GM10266 (cell line): ENCODE measurements at regions not wholly inside any gene's neighbourhood (a gene's known extent, or its start where the extent isn't known, plus 50 kb on each side); places are given as distances from the start of the nearest gene placed in this dataset.

Experiments used
- DNase-seq: peaks from one replicate; pipeline ENCODE4 v3.0.0; 2012; ENCODE audit errors: extremely low spot score
- TF ChIP-seq, protein P1 (sequence below): IDR thresholded peaks from 2 replicates; pipeline ENCODE4 v1.5.1; 2012; ENCODE audit warnings: mild to moderate bottlenecking, low read depth; ENCODE audit not compliant: control insufficient read depth, insufficient read depth; ENCODE audit errors: missing control alignments

DNA sequence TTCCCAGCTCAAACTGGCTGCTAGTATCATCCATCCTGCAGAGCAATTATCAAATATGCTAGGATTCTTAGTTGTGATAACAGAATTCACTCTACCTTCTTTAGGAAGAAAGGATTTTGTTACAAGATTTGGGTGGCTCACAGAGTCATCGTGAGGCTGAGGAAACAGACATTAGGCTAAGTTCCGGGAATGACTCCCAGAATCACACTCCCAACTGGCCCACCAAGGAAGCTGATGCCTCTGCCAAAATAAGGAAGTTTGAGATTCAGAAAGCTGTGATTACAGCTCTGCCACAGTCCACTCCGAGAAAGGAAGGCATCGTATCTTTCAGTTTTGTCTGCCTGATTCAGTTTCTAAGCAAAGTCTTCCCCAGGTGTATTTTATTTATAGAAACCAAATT, 50.6 kb upstream of the LYPLAL1 start:
- no peak for DNase-seq
- TF ChIP-seq, protein P1, sequence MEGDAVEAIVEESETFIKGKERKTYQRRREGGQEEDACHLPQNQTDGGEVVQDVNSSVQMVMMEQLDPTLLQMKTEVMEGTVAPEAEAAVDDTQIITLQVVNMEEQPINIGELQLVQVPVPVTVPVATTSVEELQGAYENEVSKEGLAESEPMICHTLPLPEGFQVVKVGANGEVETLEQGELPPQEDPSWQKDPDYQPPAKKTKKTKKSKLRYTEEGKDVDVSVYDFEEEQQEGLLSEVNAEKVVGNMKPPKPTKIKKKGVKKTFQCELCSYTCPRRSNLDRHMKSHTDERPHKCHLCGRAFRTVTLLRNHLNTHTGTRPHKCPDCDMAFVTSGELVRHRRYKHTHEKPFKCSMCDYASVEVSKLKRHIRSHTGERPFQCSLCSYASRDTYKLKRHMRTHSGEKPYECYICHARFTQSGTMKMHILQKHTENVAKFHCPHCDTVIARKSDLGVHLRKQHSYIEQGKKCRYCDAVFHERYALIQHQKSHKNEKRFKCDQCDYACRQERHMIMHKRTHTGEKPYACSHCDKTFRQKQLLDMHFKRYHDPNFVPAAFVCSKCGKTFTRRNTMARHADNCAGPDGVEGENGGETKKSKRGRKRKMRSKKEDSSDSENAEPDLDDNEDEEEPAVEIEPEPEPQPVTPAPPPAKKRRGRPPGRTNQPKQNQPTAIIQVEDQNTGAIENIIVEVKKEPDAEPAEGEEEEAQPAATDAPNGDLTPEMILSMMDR, result no peak
